ENCODE measurements at regions not wholly inside any gene's neighbourhood (a gene's known extent, or its start where the extent isn't known, plus 50 kb on each side); places are given as distances from the start of the nearest gene placed in this dataset.

- no peak overlapping the region for H3K27ac ChIP-seq (ENCODE audit: control insufficient read depth, insufficient read depth, low read length)
- no peaks in the 10 kb centered on the region for H3K27me3 ChIP-seq (ENCODE audit: control insufficient read depth, extremely low read depth, insufficient read depth, low read length)
- DNase-seq (ENCODE audit: low read depth, low spot score) (no peak), FAIRE-seq (peak; percentile 39)
- H3K4me2 ChIP-seq (ENCODE audit: control insufficient read depth, extremely low read depth, insufficient read depth, low read depth, low read length) = no peak overlapping the region
- H4K20me1 ChIP-seq (ENCODE audit: control insufficient read depth, extremely low read depth, insufficient read depth, low read length) = no peaks in the 10 kb centered on the region
- TF ChIP-seq, protein P1, sequence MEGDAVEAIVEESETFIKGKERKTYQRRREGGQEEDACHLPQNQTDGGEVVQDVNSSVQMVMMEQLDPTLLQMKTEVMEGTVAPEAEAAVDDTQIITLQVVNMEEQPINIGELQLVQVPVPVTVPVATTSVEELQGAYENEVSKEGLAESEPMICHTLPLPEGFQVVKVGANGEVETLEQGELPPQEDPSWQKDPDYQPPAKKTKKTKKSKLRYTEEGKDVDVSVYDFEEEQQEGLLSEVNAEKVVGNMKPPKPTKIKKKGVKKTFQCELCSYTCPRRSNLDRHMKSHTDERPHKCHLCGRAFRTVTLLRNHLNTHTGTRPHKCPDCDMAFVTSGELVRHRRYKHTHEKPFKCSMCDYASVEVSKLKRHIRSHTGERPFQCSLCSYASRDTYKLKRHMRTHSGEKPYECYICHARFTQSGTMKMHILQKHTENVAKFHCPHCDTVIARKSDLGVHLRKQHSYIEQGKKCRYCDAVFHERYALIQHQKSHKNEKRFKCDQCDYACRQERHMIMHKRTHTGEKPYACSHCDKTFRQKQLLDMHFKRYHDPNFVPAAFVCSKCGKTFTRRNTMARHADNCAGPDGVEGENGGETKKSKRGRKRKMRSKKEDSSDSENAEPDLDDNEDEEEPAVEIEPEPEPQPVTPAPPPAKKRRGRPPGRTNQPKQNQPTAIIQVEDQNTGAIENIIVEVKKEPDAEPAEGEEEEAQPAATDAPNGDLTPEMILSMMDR (optimal IDR thresholded peaks at IDR 0.05 in 1 of 3, IDR thresholded peaks at IDR 0.05 in 1 of 3, conservative IDR thresholded peaks at IDR 0.05 in 1 of 3; ENCODE audit: extremely low read depth in 1 of 3, insufficient read depth in 2 of 3, low read length in 3 of 3) = no peak
- no peak for TF ChIP-seq EZH2 (IDR thresholded peaks at IDR 0.05; ENCODE audit: low read length)
- no peaks in the 10 kb centered on the region for H3K36me3 ChIP-seq (ENCODE audit: control insufficient read depth in 2 of 2, extremely low read depth in 1 of 2, insufficient read depth in 2 of 2, low read length in 2 of 2)
- H3K4me1 ChIP-seq (ENCODE audit: control insufficient read depth, extremely low read depth, insufficient read depth, low read length) = no peaks in the 10 kb centered on the region
- dilution Hi-C loops (cut with MboI; ENCODE audit: extremely low pct_ligation_motif_present, low sequenced_read_pairs) = no loop called here
- H3K9me3 ChIP-seq (ENCODE audit: control insufficient read depth, low read depth, low read length) = no peaks in the 10 kb centered on the region
- no peak overlapping the region for H3K9ac ChIP-seq (ENCODE audit: control insufficient read depth, extremely low read depth, insufficient read depth, low read length)
- no peak overlapping the region for H3K4me3 ChIP-seq (ENCODE audit: control insufficient read depth in 2 of 3, extremely low read depth in 1 of 3, insufficient read depth in 2 of 3, low read depth in 1 of 3, low read length in 3 of 3)
- no peak overlapping the region for H2AFZ ChIP-seq (ENCODE audit: control insufficient read depth, low read length)
- H3K79me2 ChIP-seq (ENCODE audit: control insufficient read depth, insufficient read depth, low read length) = no peaks in the 10 kb centered on the region
- H3K9me1 ChIP-seq (ENCODE audit: control insufficient read depth, extremely low read depth, insufficient read depth, low read length) = no peaks in the 10 kb centered on the region
Measured at GRCh38 chr1:59163268-59164092, 133.4 kb upstream of the FGGY start.

DNA sequence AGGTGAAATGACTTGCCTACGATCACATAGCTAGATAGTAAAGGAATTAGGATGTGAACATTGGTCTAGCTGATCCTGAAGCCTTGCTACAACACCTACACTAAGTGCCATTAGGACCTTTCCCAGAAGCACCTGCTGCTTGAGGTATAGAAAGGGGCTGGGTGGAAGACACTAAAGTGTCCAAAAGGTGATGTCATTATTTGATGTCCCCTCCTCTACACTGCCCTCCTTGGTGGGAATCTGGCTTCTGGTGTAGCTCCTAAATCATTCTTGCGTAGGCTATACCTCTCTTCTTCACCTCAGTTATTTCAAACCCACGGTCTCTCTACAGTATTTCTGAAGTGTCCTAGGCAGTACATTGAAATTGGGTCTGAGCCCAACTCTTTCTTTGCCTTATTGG is 132.5 kb upstream of the FGGY start:
- H3K4me1 ChIP-seq (ENCODE audit: control insufficient read depth, extremely low read depth, insufficient read depth, low read length) = no peaks in the 10 kb centered on the region
- no peaks in the 10 kb centered on the region for H3K27me3 ChIP-seq (ENCODE audit: control insufficient read depth, extremely low read depth, insufficient read depth, low read length)
- FAIRE-seq = no peak
- H4K20me1 ChIP-seq (ENCODE audit: control insufficient read depth, extremely low read depth, insufficient read depth, low read length) = no peaks in the 10 kb centered on the region
- H2AFZ ChIP-seq (ENCODE audit: control insufficient read depth, low read length) = no peak overlapping the region
- H3K9ac ChIP-seq (ENCODE audit: control insufficient read depth, extremely low read depth, insufficient read depth, low read length) = no peak overlapping the region
- H3K79me2 ChIP-seq (ENCODE audit: control insufficient read depth, insufficient read depth, low read length) = no peaks in the 10 kb centered on the region
- dilution Hi-C loops (cut with MboI; ENCODE audit: extremely low pct_ligation_motif_present, low sequenced_read_pairs) = no loop called here
- no peak overlapping the region for H3K4me2 ChIP-seq (ENCODE audit: control insufficient read depth, extremely low read depth, insufficient read depth, low read depth, low read length)
- no peak overlapping the region for H3K27ac ChIP-seq (ENCODE audit: control insufficient read depth, insufficient read depth, low read length)
- DNase-seq (ENCODE audit: low read depth, low spot score) = no peak
- no peaks in the 10 kb centered on the region for H3K36me3 ChIP-seq (ENCODE audit: control insufficient read depth in 2 of 2, extremely low read depth in 1 of 2, insufficient read depth in 2 of 2, low read length in 2 of 2)
- no peaks in the 10 kb centered on the region for H3K9me3 ChIP-seq (ENCODE audit: control insufficient read depth, low read depth, low read length)
- no peaks in the 10 kb centered on the region for H3K9me1 ChIP-seq (ENCODE audit: control insufficient read depth, extremely low read depth, insufficient read depth, low read length)
- TF ChIP-seq, protein P1 (optimal IDR thresholded peaks at IDR 0.05 in 1 of 3, IDR thresholded peaks at IDR 0.05 in 1 of 3, conservative IDR thresholded peaks at IDR 0.05 in 1 of 3; ENCODE audit: extremely low read depth in 1 of 3, insufficient read depth in 2 of 3, low read length in 3 of 3) = no peak
- no peak for TF ChIP-seq EZH2 (IDR thresholded peaks at IDR 0.05; ENCODE audit: low read length)
- no peak overlapping the region for H3K4me3 ChIP-seq (ENCODE audit: control insufficient read depth in 2 of 3, extremely low read depth in 1 of 3, insufficient read depth in 2 of 3, low read depth in 1 of 3, low read length in 3 of 3)
